NK-92 treated with Interleukin-12 subunit alpha and Interleukin-12 subunit beta, amount 100 ng/mL, for 24 hours (cell line): ENCODE measurements at regions not wholly inside any gene's neighbourhood (a gene's known extent, or its start where the extent isn't known, plus 50 kb on each side); places are given as distances from the start of the nearest gene placed in this dataset.

Source experiments
- DNase-seq: peaks from one replicate; lab custom pipeline; 2025; lab: John Stamatoyannopoulos, UW

- no peak for DNase-seq
Observed at GRCh38 chr7:47043304-47043703, 538.6 kb downstream of the TNS3 start.

- DNase-seq: no peak
Observed at GRCh38 chr7:47042669-47043068, 539.2 kb downstream of the TNS3 start.

GRCh38 chr7:47040795-47041347, 541.0 kb downstream of the TNS3 start:
- DNase-seq: no peak

GRCh38 chr7:47039904-47040303, 542.0 kb downstream of the TNS3 start:
- DNase-seq: no peak

- no peak for DNase-seq
Observed at GRCh38 chr7:47039089-47039648, 542.7 kb downstream of the TNS3 start.

- no peak for DNase-seq
Observed at GRCh38 chr7:47038621-47039020, 543.3 kb downstream of the TNS3 start.

- DNase-seq: no peak
Observed at GRCh38 chr7:47037607-47038006, 544.3 kb downstream of the TNS3 start.

- no peak for DNase-seq
Observed at GRCh38 chr7:47036909-47037308, 545.0 kb downstream of the TNS3 start.

GRCh38 chr7:47035522-47035921, 546.4 kb downstream of the TNS3 start:
- no peak for DNase-seq

GRCh38 chr7:47034180-47034579, 547.7 kb downstream of the TNS3 start:
- no peak for DNase-seq

GRCh38 chr7:47032536-47032908, 549.4 kb downstream of the TNS3 start:
- DNase-seq: no peak

- DNase-seq: no peak
Observed at GRCh38 chr7:47031786-47032535, 550.0 kb downstream of the TNS3 start.

GRCh38 chr7:47028284-47028683, 553.6 kb downstream of the TNS3 start:
- DNase-seq: no peak

- no peak for DNase-seq
Observed at GRCh38 chr7:47027695-47028240, 554.1 kb downstream of the TNS3 start.

GRCh38 chr7:47026780-47027361, 555.0 kb downstream of the TNS3 start:
- DNase-seq: no peak

- DNase-seq: no peak
Observed at GRCh38 chr7:47024991-47025390, 556.9 kb downstream of the TNS3 start.

- DNase-seq: no peak
Observed at GRCh38 chr7:47008461-47008860, 573.5 kb downstream of the TNS3 start.

- DNase-seq: no peak
Observed at GRCh38 chr7:47007471-47007870, 574.4 kb downstream of the TNS3 start.

- no peak for DNase-seq
Observed at GRCh38 chr7:47000561-47000960, 581.4 kb downstream of the TNS3 start.

- DNase-seq: no peak
Observed at GRCh38 chr7:46999866-47000265, 582.0 kb downstream of the TNS3 start.

GRCh38 chr7:46996972-46997371, 584.9 kb downstream of the TNS3 start:
- no peak for DNase-seq

GRCh38 chr7:46993396-46993795, 588.5 kb downstream of the TNS3 start:
- no peak for DNase-seq

GRCh38 chr7:46990761-46991160, 591.1 kb downstream of the TNS3 start:
- no peak for DNase-seq
